NB4 (cell line): ENCODE measurements at regions not wholly inside any gene's neighbourhood (a gene's known extent, or its start where the extent isn't known, plus 50 kb on each side); places are given as distances from the start of the nearest gene placed in this dataset.

Source experiments
- MYC ChIP-seq: IDR thresholded peaks from 2 replicates; pipeline ENCODE4 v1.6.1; 2011; ENCODE audit warnings: low read depth, low read length
- POLR2A ChIP-seq: IDR thresholded peaks from 2 replicates; pipeline ENCODE4 v1.6.1; 2011; ENCODE audit warnings: mild to moderate bottlenecking; ENCODE audit not compliant: insufficient read length; ENCODE audit errors: extremely low read depth
- TF ChIP-seq, protein P1 (sequence below): IDR thresholded peaks from one replicate; pipeline ENCODE4 v1.5.1; 2012; ENCODE audit warnings: low read depth, low read length
- TF ChIP-seq, protein P2 (sequence below): IDR thresholded peaks from 2 replicates; pipeline ENCODE4 v1.6.1; 2011; ENCODE audit warnings: low read depth, low read length

DNA sequence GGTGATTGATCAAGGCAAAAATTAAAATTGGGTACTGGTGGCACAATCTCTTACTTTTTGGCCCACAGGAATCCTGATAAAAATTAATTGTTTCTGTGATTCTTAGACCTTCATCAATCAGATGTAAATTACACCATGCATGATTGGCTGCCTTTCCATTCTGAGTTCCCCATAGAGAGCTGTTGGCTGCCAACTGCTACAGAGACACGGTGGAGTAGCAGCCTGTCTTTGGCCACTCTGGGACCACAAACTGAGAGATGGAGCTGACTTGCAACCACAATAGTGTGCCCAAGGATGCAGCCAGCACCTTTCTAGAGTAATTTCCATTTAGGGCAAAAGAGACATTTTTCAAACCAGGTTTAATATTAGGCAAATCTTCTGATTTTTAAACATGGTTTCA is 274.3 kb upstream of the MMS22L start:
- TF ChIP-seq, protein P1, sequence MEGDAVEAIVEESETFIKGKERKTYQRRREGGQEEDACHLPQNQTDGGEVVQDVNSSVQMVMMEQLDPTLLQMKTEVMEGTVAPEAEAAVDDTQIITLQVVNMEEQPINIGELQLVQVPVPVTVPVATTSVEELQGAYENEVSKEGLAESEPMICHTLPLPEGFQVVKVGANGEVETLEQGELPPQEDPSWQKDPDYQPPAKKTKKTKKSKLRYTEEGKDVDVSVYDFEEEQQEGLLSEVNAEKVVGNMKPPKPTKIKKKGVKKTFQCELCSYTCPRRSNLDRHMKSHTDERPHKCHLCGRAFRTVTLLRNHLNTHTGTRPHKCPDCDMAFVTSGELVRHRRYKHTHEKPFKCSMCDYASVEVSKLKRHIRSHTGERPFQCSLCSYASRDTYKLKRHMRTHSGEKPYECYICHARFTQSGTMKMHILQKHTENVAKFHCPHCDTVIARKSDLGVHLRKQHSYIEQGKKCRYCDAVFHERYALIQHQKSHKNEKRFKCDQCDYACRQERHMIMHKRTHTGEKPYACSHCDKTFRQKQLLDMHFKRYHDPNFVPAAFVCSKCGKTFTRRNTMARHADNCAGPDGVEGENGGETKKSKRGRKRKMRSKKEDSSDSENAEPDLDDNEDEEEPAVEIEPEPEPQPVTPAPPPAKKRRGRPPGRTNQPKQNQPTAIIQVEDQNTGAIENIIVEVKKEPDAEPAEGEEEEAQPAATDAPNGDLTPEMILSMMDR = no peak
- TF ChIP-seq POLR2A = no peak
- TF ChIP-seq, protein P2, sequence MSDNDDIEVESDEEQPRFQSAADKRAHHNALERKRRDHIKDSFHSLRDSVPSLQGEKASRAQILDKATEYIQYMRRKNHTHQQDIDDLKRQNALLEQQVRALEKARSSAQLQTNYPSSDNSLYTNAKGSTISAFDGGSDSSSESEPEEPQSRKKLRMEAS = no peak
- no peak for TF ChIP-seq MYC
